Renal cortical epithelial cell (primary cell): ENCODE measurements at regions not wholly inside any gene's neighbourhood (a gene's known extent, or its start where the extent isn't known, plus 50 kb on each side); places are given as distances from the start of the nearest gene placed in this dataset.
A peak's percentile ranks its signal among the peaks of the same experiment; 100 is the strongest.
"Not testable (repeated sequence)": the region's sequence is repeated elsewhere in the genome, so short reads cannot be mapped to it uniquely, and the experiment has no call there.

Experiments used
- DNase-seq: peaks from one replicate; pipeline ENCODE4 v3.0.0-alpha.2; 2011; ENCODE audit warnings: low read depth

DNA sequence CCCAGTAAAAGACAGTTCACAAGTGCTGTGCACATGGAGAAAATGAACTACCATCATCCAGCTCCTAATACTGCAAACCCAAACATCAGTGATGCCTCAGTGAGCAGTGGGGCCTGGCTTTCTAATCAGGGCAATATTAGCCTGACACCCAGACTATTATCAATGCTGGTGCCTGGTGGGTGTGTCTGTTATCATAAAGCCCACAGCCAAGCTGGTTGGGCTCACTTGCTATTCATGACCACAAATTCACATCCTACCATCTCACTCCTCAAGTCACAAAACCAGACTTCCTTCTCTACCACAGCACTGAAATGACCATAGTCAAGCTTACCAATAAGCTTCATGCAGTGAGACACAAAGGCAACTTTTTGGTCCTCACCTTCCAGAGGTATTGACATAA is 180.8 kb upstream of the PLN start:
- DNase-seq, result no peak

DNA sequence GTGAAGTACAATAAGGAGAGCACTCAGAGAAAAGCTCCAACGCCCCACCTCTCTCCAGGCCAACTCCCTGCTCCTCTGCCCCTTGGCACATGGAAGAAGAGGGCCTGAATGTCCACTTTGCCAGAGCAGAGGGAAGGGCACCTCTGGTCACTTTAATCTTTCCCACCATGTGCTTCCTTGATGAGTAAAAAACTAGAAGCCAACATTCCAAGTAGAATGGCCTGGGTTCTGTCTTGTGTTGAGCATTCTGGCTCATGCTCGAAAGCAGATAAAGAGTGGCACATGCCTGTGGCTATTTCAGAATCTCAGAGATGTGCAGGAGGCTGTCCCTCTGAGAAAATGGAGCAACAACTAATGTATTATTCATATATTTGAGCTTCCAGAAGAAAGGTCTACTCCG is 177.4 kb upstream of the PLN start:
- DNase-seq, result no peak

DNA sequence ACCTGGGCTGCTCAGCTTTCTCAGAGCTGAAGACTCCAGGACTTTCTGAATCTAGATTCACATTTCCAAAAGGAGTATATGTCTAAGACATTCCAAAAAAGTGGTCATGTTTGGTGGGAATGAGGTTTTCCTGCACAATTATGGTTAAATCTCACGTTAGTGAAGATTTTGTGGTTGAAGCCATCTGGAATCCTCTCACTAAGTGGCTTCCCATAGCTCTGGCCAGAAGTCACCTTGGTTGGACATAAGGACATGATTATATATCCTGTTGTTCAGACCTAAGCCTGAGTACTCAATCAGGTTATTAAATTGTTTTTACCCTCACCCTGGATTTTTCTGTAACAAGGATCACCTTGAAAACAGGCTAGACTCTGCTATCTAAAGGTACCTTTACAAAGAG is 176.1 kb upstream of the PLN start:
- DNase-seq, result no peak

DNA sequence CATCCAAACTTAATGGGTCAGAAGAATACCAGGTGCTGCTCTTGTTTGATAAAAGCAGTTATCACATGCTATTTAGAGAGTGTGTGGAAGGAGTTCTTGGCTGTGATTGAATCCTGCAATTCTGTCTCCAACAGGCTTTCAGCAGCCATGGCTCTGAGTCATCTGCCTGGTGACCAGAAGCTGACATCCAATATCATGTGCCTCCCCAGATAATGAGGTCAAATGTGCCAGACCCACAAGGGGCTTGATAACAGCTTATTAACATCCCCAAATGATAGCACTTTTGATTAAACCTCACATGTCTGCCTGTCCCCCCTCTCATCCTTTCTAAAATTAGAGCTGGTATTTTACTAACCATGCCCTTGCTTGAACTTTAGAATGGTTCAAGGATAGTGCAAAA is 175.7 kb upstream of the PLN start:
- no peak for DNase-seq

DNA sequence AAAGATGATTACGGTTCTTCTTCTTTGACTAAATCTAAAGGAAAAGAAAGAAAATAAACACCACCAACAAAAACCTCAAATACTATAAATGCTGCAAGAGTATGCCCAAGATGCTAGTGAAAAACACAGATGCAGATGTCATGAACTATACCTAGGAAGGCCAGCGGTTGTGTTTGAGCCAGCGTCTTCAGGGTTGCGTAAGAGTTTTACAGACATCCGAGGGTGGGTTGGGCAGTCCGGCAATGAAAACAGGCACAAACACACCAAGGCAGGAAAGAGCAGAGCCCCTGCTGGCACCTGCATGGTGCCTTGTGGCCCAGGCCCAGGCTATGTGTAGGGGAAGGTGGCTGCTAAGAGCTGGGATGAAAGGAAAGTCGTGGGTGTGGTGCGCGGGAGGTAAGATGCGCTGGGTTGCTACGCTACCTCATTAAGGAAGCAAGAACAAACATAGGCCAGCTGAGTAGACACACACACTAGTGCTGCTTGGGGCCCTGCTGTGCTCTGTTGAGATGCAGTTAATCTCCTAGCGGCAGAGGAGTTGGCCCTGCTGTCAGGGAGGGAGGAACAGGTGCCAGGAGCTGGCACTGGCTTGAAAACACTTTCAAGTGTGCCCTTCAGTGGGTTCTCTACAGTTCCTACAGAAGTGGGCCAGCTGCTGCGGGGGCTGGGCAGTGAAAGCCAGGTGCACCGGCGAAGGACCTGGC is 170.2 kb upstream of the PLN start:
- no peak for DNase-seq

DNA sequence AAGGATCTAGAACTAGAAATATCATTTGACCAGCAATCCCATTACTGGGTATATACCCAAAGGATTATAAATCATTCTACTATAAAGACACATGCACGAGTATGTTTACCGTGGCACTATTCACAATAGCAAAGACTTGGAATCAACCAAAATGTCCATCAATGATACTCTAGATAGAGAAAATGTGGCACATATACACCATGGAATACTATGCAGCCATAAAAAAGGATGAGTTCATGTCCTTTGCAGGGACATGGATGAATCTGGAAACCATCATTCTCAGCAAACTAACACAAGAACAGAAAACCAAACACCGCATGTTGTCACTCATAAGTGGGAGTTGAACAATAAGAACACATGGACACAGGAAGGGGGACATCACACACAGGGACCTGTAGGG is 167.5 kb upstream of the PLN start:
- not testable (repeated sequence) for DNase-seq

DNA sequence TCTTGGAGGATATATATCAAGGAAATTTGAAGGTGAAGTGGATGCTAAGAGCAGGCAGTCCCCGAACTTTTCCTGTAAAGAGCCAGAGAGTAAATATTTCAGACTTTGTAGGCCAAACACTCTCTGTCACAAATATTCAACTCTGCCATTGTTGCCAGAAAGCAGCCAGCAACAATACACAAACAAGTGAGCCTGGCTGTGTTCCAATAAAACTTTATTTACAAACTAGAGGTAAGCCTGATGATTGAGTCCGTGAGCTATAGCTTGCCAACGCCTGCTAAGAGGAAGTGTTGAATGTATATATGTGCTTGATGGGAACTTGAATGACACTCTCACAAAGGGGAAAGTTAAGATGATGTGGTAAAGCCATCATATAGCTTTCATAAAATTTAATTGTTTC is 166.0 kb upstream of the PLN start:
- DNase-seq, result no peak

DNA sequence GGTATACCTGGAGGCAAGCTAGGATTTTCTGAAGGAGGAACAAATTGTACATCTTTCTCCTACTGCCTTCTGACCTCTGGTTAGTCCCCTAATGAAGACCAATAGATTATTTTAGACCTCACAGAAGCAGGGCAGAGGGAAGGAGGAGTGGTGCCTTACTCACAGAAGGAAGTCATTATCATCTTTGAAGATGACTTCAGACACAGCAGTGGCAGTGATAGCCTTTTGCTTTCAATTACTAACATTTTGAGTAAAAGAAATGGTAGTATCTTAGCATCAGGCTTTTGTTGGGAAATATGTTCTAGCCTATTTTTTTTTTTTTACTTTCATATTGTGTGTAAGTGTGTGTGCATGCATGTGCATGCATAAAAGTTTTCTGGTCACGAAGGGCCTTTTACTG is 164.2 kb upstream of the PLN start:
- no peak for DNase-seq

DNA sequence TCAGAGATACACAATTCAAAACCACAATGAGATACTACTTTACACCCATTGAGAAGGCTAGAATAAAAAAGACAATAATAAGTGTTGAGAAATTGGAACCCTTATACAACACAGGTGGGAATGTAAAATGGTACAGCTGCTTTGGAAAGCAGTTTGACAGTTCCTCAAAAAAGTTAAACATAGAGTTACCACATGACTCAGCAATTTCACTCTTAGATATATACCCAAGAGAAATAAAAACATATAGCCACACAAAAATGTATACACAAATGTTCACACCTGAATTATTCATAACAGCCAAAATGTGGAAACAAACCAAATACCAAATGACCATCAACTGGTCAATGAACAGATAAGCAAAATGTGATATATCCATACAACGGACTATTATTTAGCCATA is 161.1 kb upstream of the PLN start:
- no peak for DNase-seq

DNA sequence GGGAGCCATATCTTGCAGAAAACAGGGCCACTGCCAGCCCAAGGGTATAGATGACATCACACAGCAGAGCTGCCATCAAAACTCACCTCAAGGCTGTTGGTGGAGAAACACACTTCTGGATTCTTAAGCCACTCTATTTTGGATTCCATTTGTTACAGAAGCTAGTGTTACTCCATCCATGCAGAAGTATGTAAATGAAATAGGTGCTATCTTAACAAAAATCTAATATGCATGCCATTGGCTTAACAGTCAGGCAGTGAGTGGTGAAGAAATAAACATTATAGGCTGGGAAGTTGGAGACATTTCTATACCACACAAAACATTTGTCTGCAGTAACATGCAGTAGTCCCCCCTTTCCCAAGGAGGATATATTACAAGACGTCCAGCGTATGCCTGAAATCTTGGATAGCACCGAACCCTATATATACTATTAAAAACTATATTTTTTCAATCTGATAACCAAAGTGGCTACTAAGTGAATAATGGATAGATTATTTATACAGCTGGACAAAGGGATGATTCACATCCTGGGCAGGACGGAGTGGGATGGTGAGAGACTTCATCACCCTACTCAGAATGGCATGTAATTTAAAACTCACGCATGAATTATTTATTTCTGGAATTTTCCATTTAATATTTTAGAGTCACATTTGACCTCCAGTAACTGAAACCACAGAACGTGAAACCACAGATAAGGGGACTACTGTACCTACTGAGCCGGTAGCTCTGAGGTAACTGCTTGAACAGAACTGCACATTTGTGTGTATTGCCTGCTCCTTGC is 160.0 kb upstream of the PLN start:
- DNase-seq, result peak; percentile 60

DNA sequence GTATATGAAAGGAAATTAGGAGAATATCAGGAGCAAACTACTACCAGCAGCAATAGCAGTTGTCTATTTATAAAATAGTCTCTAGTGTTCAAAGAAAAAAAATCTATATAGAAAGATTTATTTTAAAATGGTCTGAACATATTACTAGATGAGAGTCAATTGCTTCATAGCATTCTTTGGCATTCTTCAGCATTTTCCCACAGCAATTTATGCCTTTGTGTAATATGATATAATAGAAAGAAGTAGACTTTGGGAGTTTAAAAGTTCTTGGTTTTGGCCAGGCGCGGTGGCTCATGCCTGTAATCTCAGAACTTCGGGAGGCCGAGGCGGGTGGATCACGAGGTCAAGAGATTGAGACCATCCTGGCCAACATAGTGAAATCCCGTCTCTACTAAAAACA is 157.0 kb upstream of the PLN start:
- no peak for DNase-seq

DNA sequence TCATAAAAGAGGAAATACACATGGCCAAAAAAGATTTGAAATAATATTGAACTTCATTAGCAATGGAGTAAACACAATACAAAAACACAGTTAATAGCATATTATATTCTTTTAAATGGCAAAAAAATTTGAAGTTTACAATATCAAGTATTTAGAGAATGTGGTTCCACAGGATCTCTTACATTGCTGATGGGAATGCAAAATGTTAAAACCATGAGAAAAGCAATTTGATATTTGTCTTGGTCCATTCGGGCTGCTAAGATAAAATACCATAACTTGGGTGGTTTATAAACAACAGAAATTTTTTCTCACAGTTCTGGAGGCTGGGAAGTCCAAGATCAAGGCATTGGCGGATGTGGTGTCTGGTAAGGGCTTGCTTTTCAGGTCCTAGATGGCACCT is 154.0 kb upstream of the PLN start:
- DNase-seq, result no peak

DNA sequence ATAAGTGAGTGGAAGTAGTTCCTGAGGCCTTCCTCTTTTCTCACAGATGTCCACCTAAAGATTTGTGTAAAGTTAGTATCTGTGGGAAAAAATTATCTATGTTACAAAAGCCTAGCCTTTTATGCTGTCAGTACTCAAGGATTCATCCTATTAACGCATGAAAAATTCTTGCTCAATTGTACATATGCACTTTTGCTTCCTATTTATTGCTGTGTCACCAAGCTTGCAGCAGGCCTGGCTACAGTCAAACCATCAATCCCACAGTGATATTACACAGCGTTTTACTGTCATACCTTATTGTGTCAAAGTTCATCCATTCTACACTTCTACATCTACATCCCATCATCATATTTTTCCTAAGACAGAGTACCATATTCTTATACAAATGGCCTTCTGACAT is 151.1 kb upstream of the PLN start:
- DNase-seq, result no peak

DNA sequence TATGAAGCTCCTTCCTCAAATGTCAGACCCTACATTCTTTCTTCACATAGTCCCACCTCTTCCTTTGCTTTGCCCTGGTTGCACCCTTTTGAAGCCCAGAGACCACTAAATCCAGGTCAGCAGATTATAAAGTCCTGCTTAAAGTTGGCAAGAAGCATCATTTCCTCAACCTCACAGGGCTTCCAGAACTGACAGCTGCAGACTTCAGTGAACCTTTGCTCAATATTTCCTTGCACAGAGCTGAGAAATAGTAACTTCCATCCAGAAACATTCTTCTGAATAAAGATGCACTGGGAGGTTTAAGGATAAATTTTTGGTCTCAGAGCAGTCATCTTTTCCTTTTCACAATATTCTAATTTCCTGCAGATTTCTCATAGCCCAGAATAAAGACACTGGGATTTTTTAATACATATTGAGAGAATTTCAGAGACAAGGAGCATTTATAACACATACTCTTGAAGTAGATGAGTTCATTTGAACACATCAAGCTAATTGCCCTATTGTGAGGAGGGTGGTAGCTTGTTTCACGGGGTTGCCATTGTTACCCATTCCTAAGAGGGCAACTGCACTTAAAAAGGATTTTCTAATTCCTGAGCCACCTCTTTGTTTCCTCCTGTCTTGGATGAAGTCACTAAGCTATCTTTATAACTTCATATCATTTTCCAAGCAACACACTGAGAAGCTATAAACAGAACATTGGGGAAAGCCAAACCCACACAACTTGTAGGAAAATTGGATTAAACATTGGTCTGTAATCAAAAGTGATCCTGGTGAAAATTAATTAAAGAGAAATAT is 150.2 kb upstream of the PLN start:
- DNase-seq, result no peak

DNA sequence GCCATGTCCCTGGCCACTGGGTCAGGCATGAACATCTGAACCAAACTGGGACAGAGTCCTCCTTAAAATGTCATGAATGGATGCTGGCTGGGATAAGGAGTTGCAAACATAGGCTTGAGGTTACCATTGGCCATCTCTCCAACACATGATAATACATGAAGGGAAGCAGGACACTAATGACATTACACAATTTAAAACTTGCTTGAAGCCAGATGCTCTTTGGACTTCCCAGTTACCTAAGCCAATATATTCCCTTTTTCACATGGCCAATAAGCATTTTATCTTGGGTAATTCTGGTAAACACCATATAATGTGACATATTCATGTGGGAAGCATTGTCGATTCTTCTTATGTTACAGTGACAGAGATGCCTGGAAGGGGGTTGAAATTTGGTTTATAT is 148.0 kb upstream of the PLN start:
- no peak for DNase-seq

DNA sequence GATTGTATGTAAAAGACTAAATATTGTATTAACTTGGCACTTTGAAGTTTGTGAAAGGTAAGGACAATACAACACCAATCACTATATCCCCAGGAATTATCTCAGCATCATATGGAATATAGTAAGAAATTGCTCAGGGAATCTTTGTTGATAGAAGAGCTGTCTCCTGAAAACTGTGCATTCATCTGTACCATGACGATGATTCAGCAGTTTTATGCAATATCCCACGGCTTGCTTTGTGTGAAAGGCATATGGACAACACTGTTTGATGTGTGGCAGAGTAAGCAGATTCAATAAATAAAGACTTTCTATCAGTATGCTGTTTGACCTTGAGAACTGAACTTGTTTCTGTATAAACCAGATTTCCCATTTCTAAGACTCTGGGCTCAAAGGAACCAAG is 147.5 kb upstream of the PLN start:
- DNase-seq, result no peak

DNA sequence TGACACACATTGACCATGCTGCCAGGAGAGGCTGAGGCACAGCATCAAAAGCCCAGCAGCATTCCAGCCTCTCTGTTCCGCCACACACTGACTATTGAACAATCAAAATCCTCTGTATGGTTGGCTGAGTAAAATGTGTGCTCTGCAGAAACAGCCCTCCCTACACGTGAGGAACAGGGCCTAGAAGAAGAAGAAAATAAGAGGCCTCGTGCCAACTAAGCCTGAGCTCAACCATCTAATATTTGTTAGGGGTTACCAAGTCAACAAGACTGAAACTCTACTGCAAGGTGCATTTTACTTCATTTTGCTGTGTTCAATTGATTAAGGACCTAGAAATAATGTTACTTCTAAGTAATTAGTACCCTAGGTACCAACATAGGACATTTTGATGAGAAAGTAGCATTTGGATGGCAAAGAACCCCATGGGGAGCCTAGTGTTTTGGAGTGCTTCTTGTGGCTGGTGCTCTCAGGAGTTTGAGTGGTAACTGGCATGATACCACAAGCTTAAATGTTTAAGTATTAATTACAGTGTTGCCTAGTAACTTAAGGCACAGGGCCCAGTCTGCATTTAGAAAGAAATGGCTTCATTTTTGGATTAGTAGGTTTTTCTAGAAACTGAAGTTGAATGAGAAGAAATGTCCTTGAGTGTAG is 146.6 kb upstream of the PLN start:
- DNase-seq, result no peak

DNA sequence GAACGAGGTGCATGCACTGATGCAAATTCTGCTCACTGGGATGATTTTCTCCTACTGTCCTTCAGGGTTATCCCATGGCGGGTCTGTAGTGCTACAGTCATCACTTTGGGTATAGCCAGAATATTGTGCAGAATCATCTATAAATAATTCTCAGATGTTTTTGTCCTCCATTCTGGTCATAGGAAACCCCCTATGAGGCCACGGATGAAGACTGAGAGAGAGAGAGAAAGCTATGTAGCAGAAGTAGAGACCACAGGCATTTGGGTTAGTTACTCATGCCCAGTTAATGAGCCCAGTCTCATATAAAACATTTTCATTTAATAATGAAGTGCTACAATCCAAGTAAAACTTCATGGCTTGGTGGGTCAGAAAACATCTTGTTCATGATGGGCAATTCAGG is 145.1 kb upstream of the PLN start:
- DNase-seq, result no peak

DNA sequence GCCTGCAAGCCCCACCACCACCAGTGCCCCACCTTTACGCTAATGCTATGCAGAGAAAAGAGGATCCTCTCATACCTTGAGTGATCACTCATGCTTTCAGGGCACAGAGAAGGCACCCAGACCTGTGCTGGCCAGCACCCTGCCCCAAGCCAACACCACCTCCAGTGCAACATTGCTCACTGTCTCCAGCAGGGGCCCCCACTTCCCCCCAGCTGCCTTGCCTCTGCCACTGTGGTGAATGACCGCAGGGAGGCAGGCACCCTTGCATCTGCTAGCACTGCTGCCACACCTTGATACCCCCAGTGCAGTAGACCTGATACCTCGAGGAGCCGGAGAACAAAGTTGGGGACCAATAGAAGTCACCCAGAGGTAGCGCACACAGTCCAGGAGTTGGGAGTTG is 139.2 kb upstream of the PLN start:
- DNase-seq, result no peak

DNA sequence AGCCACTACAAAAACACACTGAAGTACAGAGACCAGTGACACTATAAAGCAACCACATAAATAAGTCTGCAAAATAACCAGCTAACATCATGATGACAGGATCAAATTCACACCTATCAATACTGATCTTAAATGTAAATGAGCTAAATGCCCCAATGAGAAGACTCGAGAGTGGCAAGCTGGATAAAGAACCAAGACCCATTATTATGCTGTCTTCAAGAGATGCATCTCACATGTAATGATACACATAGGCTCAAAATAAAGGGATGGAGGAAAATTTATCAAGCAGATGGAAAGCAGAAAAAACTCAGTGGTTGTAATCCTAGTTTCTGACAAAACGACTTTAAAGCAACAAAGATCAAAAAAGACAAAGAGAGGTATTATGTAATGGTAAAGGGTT is 138.1 kb upstream of the PLN start:
- no peak for DNase-seq
